ENCODE measurements at regions not wholly inside any gene's neighbourhood (a gene's known extent, or its start where the extent isn't known, plus 50 kb on each side); places are given as distances from the start of the nearest gene placed in this dataset.

GRCh38 chr5:147989994-147990393 lies 73.8 kb upstream of the SPINK5 start:
- Histone ChIP-seq H3K4me1 (no peaks in the 10 kb centered on the region), H3K36me3 (no peaks in the 10 kb centered on the region), H3K4me3 (no peak overlapping the region), H3K27ac (no peak overlapping the region), H3K9me3 (no peaks in the 10 kb centered on the region), H3K27me3 (no peaks in the 10 kb centered on the region)
- no peak for DNase-seq (ENCODE audit: low spot score in 2 of 2)
- TF ChIP-seq POLR2A (IDR thresholded peaks at IDR 0.05) (no peak), POLR2AphosphoS5 (IDR thresholded peaks at IDR 0.05) (no peak), CTCF (IDR thresholded peaks at IDR 0.05) (no peak)
- intact Hi-C loops (cut with DNase I; ENCODE audit: low total_unique reads), result no loop called here

DNA sequence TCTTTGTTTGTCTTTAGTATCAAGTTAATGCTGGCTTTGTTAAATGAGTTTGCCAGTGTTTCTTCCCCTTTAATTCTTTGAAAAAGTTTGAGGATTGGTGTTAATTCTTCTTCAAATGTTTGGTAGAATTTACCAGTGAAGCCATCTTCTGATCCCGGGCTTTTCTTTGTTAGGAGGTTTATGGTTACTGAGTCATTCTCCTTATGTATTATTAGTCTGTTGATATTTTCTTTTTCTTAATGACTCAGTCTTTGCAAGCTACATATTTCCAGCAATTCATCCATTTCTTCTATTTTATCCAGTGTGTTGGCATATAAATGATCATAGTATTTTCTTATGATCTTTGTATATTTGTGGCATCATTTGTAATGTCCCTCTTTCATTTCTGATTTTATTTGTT lies 74.5 kb upstream of the SPINK5 start:
- Histone ChIP-seq H3K9me3 (no peaks in the 10 kb centered on the region), H3K27me3 (no peaks in the 10 kb centered on the region), H3K36me3 (no peaks in the 10 kb centered on the region), H3K4me1 (no peaks in the 10 kb centered on the region), H3K27ac (no peak overlapping the region), H3K4me3 (no peak overlapping the region)
- intact Hi-C loops (cut with DNase I; ENCODE audit: low total_unique reads), result no loop called here
- DNase-seq (ENCODE audit: low spot score in 2 of 2), result no peak
- TF ChIP-seq POLR2AphosphoS5 (IDR thresholded peaks at IDR 0.05) (no peak), CTCF (IDR thresholded peaks at IDR 0.05) (no peak), POLR2A (IDR thresholded peaks at IDR 0.05) (no peak)

- intact Hi-C loops (cut with DNase I; ENCODE audit: low total_unique reads), result no loop called here
- Histone ChIP-seq H3K36me3 (no peaks in the 10 kb centered on the region), H3K9me3 (no peaks in the 10 kb centered on the region), H3K4me1 (no peaks in the 10 kb centered on the region), H3K4me3 (no peak overlapping the region), H3K27ac (no peak overlapping the region), H3K27me3 (no peaks in the 10 kb centered on the region)
- no peak for TF ChIP-seq CTCF (IDR thresholded peaks at IDR 0.05)
- TF ChIP-seq POLR2AphosphoS5 (IDR thresholded peaks at IDR 0.05), result no peak
- TF ChIP-seq POLR2A (IDR thresholded peaks at IDR 0.05), result no peak
- DNase-seq (ENCODE audit: low spot score in 2 of 2), result no peak
Observed at GRCh38 chr5:147986134-147986757, 77.5 kb upstream of the SPINK5 start.

- Histone ChIP-seq H3K36me3 (no peaks in the 10 kb centered on the region), H3K27ac (no peak overlapping the region), H3K4me3 (no peak overlapping the region), H3K9me3 (no peaks in the 10 kb centered on the region), H3K4me1 (no peaks in the 10 kb centered on the region), H3K27me3 (no peaks in the 10 kb centered on the region)
- no peak for DNase-seq (ENCODE audit: low spot score in 2 of 2)
- TF ChIP-seq POLR2A (IDR thresholded peaks at IDR 0.05) (no peak), CTCF (IDR thresholded peaks at IDR 0.05) (no peak), POLR2AphosphoS5 (IDR thresholded peaks at IDR 0.05) (no peak)
- intact Hi-C loops (cut with DNase I; ENCODE audit: low total_unique reads), result no loop called here
Observed at GRCh38 chr5:147985608-147986007, 78.2 kb upstream of the SPINK5 start.

GRCh38 chr5:147983742-147984141 lies 77.4 kb upstream of the C5orf46 start:
- no peak overlapping the region for H3K27ac ChIP-seq
- no peaks in the 10 kb centered on the region for H3K9me3 ChIP-seq
- no peak overlapping the region for H3K4me3 ChIP-seq
- no peak for DNase-seq (ENCODE audit: low spot score in 2 of 2)
- intact Hi-C loops (cut with DNase I; ENCODE audit: low total_unique reads), result no loop called here
- no peaks in the 10 kb centered on the region for H3K36me3 ChIP-seq
- H3K4me1 ChIP-seq, result no peaks in the 10 kb centered on the region
- TF ChIP-seq CTCF (IDR thresholded peaks at IDR 0.05) (no peak), POLR2AphosphoS5 (IDR thresholded peaks at IDR 0.05) (no peak)
- no peaks in the 10 kb centered on the region for H3K27me3 ChIP-seq
